ENCODE measurements at regions not wholly inside any gene's neighbourhood (a gene's known extent, or its start where the extent isn't known, plus 50 kb on each side); places are given as distances from the start of the nearest gene placed in this dataset.
"Not testable (repeated sequence)": the region's sequence is repeated elsewhere in the genome, so short reads cannot be mapped to it uniquely, and the experiment has no call there.

GRCh38 chr18:39302481-39302880 lies 1736.9 kb upstream of the CELF4 start:
- DNase-seq = no peak

- DNase-seq = no peak
Measured at GRCh38 chr18:39299152-39299551, 1733.6 kb upstream of the CELF4 start.

- DNase-seq = no peak
Measured at GRCh38 chr18:39297225-39297624, 1731.6 kb upstream of the CELF4 start.

- DNase-seq = no peak
Measured at GRCh38 chr18:39296293-39296888, 1730.8 kb upstream of the CELF4 start.

GRCh38 chr18:39276764-39277163 lies 1711.2 kb upstream of the CELF4 start:
- DNase-seq = no peak

- DNase-seq = no peak
Measured at GRCh38 chr18:39274535-39274934, 1708.9 kb upstream of the CELF4 start.

- DNase-seq = no peak
Measured at GRCh38 chr18:39272230-39272629, 1706.6 kb upstream of the CELF4 start.

GRCh38 chr18:39271654-39272053 lies 1706.1 kb upstream of the CELF4 start:
- no peak for DNase-seq

GRCh38 chr18:39260565-39260964 lies 1695.0 kb upstream of the CELF4 start:
- no peak for DNase-seq

GRCh38 chr18:39259736-39260135 lies 1694.1 kb upstream of the CELF4 start:
- no peak for DNase-seq

- no peak for DNase-seq
Measured at GRCh38 chr18:39244242-39244641, 1678.6 kb upstream of the CELF4 start.

- no peak for DNase-seq
Measured at GRCh38 chr18:39241534-39241933, 1675.9 kb upstream of the CELF4 start.

GRCh38 chr18:39238981-39239660 lies 1673.5 kb upstream of the CELF4 start:
- no peak for DNase-seq

GRCh38 chr18:39235118-39235719 lies 1669.6 kb upstream of the CELF4 start:
- no peak for DNase-seq

- no peak for DNase-seq
Measured at GRCh38 chr18:39232937-39233336, 1667.3 kb upstream of the CELF4 start.

GRCh38 chr18:39232490-39232889 lies 1666.9 kb upstream of the CELF4 start:
- no peak for DNase-seq

GRCh38 chr18:39230086-39230803 lies 1664.6 kb upstream of the CELF4 start:
- no peak for DNase-seq

GRCh38 chr18:39227769-39228168 lies 1662.2 kb upstream of the CELF4 start:
- DNase-seq = not testable (repeated sequence)

GRCh38 chr18:39225373-39225772 lies 1659.8 kb upstream of the CELF4 start:
- no peak for DNase-seq

GRCh38 chr18:39223283-39223682 lies 1657.7 kb upstream of the CELF4 start:
- DNase-seq = no peak

- no peak for DNase-seq
Measured at GRCh38 chr18:39215920-39216319, 1650.3 kb upstream of the CELF4 start.

- DNase-seq = no peak
Measured at GRCh38 chr18:39211461-39211860, 1645.9 kb upstream of the CELF4 start.

GRCh38 chr18:39209173-39209572 lies 1643.6 kb upstream of the CELF4 start:
- no peak for DNase-seq

GRCh38 chr18:39208729-39209128 lies 1643.1 kb upstream of the CELF4 start:
- DNase-seq = no peak
